Colonic mucosa (tissue), 4 donors: ENCODE measurements at regions not wholly inside any gene's neighbourhood (a gene's known extent, or its start where the extent isn't known, plus 50 kb on each side); places are given as distances from the start of the nearest gene placed in this dataset.
"Not testable (repeated sequence)": the region's sequence is repeated elsewhere in the genome, so short reads cannot be mapped to it uniquely, and the experiment has no call there.

Experiments used
- DNase-seq: peaks from one replicate; pipeline ENCODE4 v3.0.0-alpha.2; 2020
- H3K27ac ChIP-seq: fragments of 200-600 bp; one replicate; pipeline ENCODE4 v1.8.0; 2021
- H3K27me3 ChIP-seq: fragments of 200-600 bp; one replicate; pipeline ENCODE4 v1.8.0; 2021
- H3K36me3 ChIP-seq: fragments of 200-600 bp; one replicate; pipeline ENCODE4 v1.8.0; 2021
- H3K4me1 ChIP-seq: fragments of 200-600 bp; one replicate; pipeline ENCODE4 v1.8.0; 2021; ENCODE audit warnings: mild to moderate bottlenecking
- H3K4me3 ChIP-seq: fragments of 200-600 bp; one replicate; pipeline ENCODE4 v1.8.0; 2021
- H3K9ac ChIP-seq, 2 donors: one replicate each; pipeline ENCODE4 v1.7.0; 2013; ENCODE audit warnings: control low read depth in 2 of 2, low read depth in 2 of 2, low read length in 2 of 2
- H3K9me3 ChIP-seq: fragments of 200-600 bp; one replicate; pipeline ENCODE4 v1.8.0; 2021
- intact Hi-C: fragments of 100-400 bp; cut with DNase I; formaldehyde crosslinking; loops from one replicate; pipeline ENCODE4 v1.14.1; 2022
- TF ChIP-seq, protein P1 (sequence below): fragments of 200-600 bp; IDR thresholded peaks from one replicate; pipeline ENCODE4 v1.8.0; 2022; ENCODE audit warnings: antibody characterized with exemption, mild to moderate bottlenecking
- donor health status: healthy.
- donor health status: DM: no; HTN: no; CAD: no.
- donor health status: DM: no; HTN: no; CAD: no.

- Histone ChIP-seq H3K27me3 (no peaks in the 10 kb centered on the region), H3K9ac (no peak overlapping the region), H3K4me1 (no peaks in the 10 kb centered on the region), H3K27ac (no peak overlapping the region), H3K36me3 (no peaks in the 10 kb centered on the region), H3K9me3 (no peaks in the 10 kb centered on the region), H3K4me3 (no peak overlapping the region)
- TF ChIP-seq, protein P1, sequence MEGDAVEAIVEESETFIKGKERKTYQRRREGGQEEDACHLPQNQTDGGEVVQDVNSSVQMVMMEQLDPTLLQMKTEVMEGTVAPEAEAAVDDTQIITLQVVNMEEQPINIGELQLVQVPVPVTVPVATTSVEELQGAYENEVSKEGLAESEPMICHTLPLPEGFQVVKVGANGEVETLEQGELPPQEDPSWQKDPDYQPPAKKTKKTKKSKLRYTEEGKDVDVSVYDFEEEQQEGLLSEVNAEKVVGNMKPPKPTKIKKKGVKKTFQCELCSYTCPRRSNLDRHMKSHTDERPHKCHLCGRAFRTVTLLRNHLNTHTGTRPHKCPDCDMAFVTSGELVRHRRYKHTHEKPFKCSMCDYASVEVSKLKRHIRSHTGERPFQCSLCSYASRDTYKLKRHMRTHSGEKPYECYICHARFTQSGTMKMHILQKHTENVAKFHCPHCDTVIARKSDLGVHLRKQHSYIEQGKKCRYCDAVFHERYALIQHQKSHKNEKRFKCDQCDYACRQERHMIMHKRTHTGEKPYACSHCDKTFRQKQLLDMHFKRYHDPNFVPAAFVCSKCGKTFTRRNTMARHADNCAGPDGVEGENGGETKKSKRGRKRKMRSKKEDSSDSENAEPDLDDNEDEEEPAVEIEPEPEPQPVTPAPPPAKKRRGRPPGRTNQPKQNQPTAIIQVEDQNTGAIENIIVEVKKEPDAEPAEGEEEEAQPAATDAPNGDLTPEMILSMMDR: no peak
- intact Hi-C loops: no loop called here
- DNase-seq: no peak
Observed at GRCh38 chr14:49089107-49089506, 497.1 kb downstream of the RPS29 start.

DNA sequence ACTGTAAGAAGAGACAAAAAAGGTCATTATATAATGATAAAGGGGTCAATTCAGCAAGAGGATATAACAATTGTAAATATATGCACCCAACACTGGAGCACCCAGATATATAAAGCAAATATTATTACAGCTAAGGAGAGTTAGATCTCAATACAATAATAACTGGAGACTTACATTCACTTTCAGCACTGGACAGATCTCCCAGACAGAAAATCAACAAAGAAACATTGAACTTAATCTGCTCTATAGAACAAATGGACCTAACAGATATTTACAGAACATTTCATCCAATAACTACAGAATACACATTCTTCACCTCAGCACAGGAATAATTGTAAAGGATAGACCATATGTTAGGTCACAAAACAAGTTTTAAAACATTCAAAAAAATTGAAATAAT, 512.9 kb downstream of the RPS29 start:
- H3K9ac ChIP-seq, intact Hi-C loops, H3K36me3 ChIP-seq, H3K9me3 ChIP-seq, H3K4me1 ChIP-seq, DNase-seq, H3K27ac ChIP-seq, H3K27me3 ChIP-seq, H3K4me3 ChIP-seq: not testable (repeated sequence)

- no peaks in the 10 kb centered on the region for H3K9me3 ChIP-seq
- H3K27ac ChIP-seq: no peak overlapping the region
- intact Hi-C loops: no loop called here
- H3K9ac ChIP-seq: no peak overlapping the region
- H3K4me1 ChIP-seq: no peaks in the 10 kb centered on the region
- TF ChIP-seq, protein P1: no peak
- H3K36me3 ChIP-seq: no peaks in the 10 kb centered on the region
- H3K27me3 ChIP-seq: no peaks in the 10 kb centered on the region
- no peak overlapping the region for H3K4me3 ChIP-seq
- no peak for DNase-seq
Observed at GRCh38 chr14:49058511-49058910, 527.7 kb downstream of the RPS29 start.

GRCh38 chr14:49057838-49058510, 528.2 kb downstream of the RPS29 start:
- Histone ChIP-seq H3K4me1 (no peaks in the 10 kb centered on the region), H3K4me3 (no peak overlapping the region), H3K27ac (no peak overlapping the region), H3K27me3 (no peaks in the 10 kb centered on the region), H3K9ac (no peak overlapping the region), H3K36me3 (no peaks in the 10 kb centered on the region), H3K9me3 (no peaks in the 10 kb centered on the region)
- DNase-seq: no peak
- intact Hi-C loops: no loop called here
- TF ChIP-seq, protein P1: no peak

- TF ChIP-seq, protein P1: no peak
- H3K9me3 ChIP-seq: no peaks in the 10 kb centered on the region
- H3K36me3 ChIP-seq: no peaks in the 10 kb centered on the region
- no peaks in the 10 kb centered on the region for H3K27me3 ChIP-seq
- no peaks in the 10 kb centered on the region for H3K4me1 ChIP-seq
- no peak for DNase-seq
- intact Hi-C loops: no loop called here
- no peak overlapping the region for H3K27ac ChIP-seq
- no peak overlapping the region for H3K4me3 ChIP-seq
- H3K9ac ChIP-seq: no peak overlapping the region
Observed at GRCh38 chr14:49056021-49056420, 530.2 kb downstream of the RPS29 start.

DNA sequence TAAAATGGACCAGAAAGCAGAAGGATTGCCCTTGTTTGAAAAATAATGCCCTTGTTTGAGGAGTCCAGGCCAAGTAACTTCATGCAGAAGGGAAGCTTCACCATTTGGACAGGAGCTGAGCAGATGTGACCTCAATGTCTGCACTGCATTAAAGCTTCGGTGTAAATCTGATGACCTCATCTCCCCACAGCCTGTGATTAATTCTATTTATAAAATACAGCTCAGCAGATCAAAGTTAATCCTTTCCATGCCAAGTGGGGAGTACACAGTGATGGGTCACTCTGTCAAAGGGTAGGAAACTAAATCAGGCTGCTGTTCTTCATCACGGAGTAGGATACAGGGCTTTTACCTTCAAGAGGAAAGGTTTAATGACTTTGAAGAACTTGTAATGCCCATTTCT, 533.7 kb downstream of the RPS29 start:
- intact Hi-C loops: no loop called here
- no peak for DNase-seq
- TF ChIP-seq, protein P1: no peak

More for the DNA sequence above, 533.7 kb downstream of the RPS29 start:
- Histone ChIP-seq H3K36me3 (no peaks in the 10 kb centered on the region), H3K27me3 (no peaks in the 10 kb centered on the region), H3K9ac (no peak overlapping the region), H3K27ac (no peak overlapping the region), H3K4me3 (no peak overlapping the region), H3K4me1 (no peaks in the 10 kb centered on the region), H3K9me3 (no peaks in the 10 kb centered on the region)
